Stomach smooth muscle (tissue), 2 donors: ENCODE measurements at regions not wholly inside any gene's neighbourhood (a gene's known extent, or its start where the extent isn't known, plus 50 kb on each side); places are given as distances from the start of the nearest gene placed in this dataset.

ENCODE experiments used
- H3K27ac ChIP-seq: one replicate; pipeline ENCODE4 v1.7.0; 2013; ENCODE audit warnings: mild to moderate bottlenecking, low read length, inconsistent platforms
- H3K27me3 ChIP-seq, 2 donors: one replicate each; pipeline ENCODE4 v1.7.0; 2013; ENCODE audit warnings: low read length in 2 of 2; ENCODE audit not compliant: insufficient read depth in 2 of 2, control insufficient read depth in 1 of 2
- H3K36me3 ChIP-seq, 2 donors: one replicate each; pipeline ENCODE4 v1.7.0; 2013; ENCODE audit warnings: low read length in 2 of 2; ENCODE audit not compliant: control insufficient read depth in 2 of 2, insufficient read depth in 2 of 2
- H3K4me1 ChIP-seq: one replicate; pipeline ENCODE4 v1.7.0; 2013; ENCODE audit warnings: low read length; ENCODE audit not compliant: control insufficient read depth, insufficient read depth
- H3K4me3 ChIP-seq, 2 donors: one replicate each; pipeline ENCODE4 v1.7.0; 2013; ENCODE audit warnings: low read length in 2 of 2
- H3K9ac ChIP-seq, 2 donors: one replicate each; pipeline ENCODE4 v1.7.0; 2013; ENCODE audit warnings: low read length in 2 of 2, mild to moderate bottlenecking in 1 of 2
- H3K9me3 ChIP-seq, 2 donors: one replicate each; pipeline ENCODE4 v1.7.0; 2013; ENCODE audit warnings: low read length in 2 of 2; ENCODE audit not compliant: control insufficient read depth in 2 of 2
- donor health status: healthy.
- donor health status: Pancreatic carcinoma.

- peaks cover 0 to 5% of the 10 kb centered on the region in 2 donors for H3K9me3 ChIP-seq
- H3K4me3 ChIP-seq, result no peak overlapping the region
- H3K4me1 ChIP-seq, result no peaks in the 10 kb centered on the region
- H3K27ac ChIP-seq, result no peak overlapping the region
- H3K36me3 ChIP-seq, result no peaks in the 10 kb centered on the region
- H3K27me3 ChIP-seq, result no peaks in the 10 kb centered on the region
- no peak overlapping the region for H3K9ac ChIP-seq
Observed at GRCh38 chr6:159506048-159506447, 187.0 kb downstream of the SOD2 start.

GRCh38 chr6:159505140-159505922 lies 187.7 kb downstream of the SOD2 start:
- no peaks in the 10 kb centered on the region for H3K4me1 ChIP-seq
- H3K9me3 ChIP-seq, result peaks cover 0 to 5% of the 10 kb centered on the region in 2 donors
- no peaks in the 10 kb centered on the region for H3K27me3 ChIP-seq
- no peaks in the 10 kb centered on the region for H3K36me3 ChIP-seq
- no peak overlapping the region for H3K4me3 ChIP-seq
- no peak overlapping the region for H3K27ac ChIP-seq
- H3K9ac ChIP-seq, result no peak overlapping the region

DNA sequence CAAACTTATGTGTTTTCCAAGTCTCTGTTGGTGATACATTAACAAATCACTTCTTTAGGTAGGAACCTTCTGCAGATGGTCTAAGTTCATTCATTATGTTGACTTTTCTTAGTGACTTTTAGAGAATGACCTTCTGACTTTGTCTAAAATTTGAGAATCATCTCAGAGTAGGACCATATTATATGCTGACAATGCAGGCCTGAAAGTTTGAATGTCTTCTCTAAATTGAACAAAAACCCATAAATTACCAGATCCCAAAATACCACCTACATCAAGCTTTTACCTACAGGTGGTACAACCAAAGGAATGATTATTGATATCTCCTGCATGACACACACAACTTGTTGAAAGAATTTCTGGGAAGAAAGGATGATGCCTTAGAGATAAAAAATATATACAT lies 191.5 kb downstream of the SOD2 start:
- peaks cover 0 to 5% of the 10 kb centered on the region in 2 donors for H3K9me3 ChIP-seq
- no peaks in the 10 kb centered on the region for H3K27me3 ChIP-seq
- H3K4me1 ChIP-seq, result no peaks in the 10 kb centered on the region
- no peaks in the 10 kb centered on the region for H3K36me3 ChIP-seq
- no peak overlapping the region for H3K4me3 ChIP-seq
- no peak overlapping the region for H3K9ac ChIP-seq
- H3K27ac ChIP-seq, result no peak overlapping the region

DNA sequence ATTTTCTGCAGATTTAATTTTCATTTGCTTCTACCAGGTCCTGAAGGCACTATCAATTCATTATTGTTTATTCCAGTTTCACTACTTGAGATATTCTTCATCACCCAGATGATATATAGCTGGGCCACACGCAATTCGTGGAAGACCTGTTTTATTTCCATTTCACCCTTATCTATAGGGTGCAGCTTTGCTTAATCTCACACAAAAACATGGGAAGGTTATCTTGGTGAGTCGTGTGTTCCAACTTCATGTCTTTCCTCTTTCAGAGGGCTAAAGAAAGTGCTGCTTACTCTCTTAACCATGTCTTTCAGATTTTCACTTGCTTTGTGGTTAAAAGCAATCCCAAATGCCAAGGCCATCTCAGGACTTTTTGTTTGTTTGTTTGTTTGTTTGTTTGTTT lies 194.0 kb downstream of the SOD2 start:
- Histone ChIP-seq H3K9ac (no peak overlapping the region), H3K4me1 (no peaks in the 10 kb centered on the region), H3K4me3 (no peak overlapping the region), H3K27me3 (no peaks in the 10 kb centered on the region), H3K36me3 (no peaks in the 10 kb centered on the region), H3K27ac (no peak overlapping the region), H3K9me3 (no peaks in the 10 kb centered on the region)

DNA sequence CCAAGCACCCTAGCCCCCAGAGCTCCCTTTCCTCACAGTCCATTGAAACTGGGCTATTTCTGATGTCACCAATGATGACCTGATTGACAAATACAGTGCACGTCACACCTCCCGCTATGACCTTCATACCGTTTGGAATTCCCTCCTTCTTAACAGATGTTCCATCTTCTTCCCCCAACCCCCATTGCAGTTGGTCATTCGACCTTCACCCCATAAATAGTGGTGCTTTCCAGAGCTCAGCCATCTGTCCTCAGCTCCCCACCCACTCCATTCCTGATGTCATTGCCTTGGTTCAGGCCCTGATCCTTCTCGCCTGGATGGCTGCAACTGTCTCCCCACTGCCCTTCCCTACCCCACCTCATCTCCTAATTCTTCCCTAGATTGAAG lies 198.5 kb downstream of the SOD2 start:
- peaks cover 0 to 2% of the 10 kb centered on the region in 2 donors for H3K27me3 ChIP-seq
- H3K4me1 ChIP-seq, result peaks cover 9% of the 10 kb centered on the region
- H3K27ac ChIP-seq, result no peak overlapping the region
- H3K36me3 ChIP-seq, result no peaks in the 10 kb centered on the region
- no peaks in the 10 kb centered on the region for H3K9me3 ChIP-seq
- H3K9ac ChIP-seq, result no peak overlapping the region
- H3K4me3 ChIP-seq, result no peak overlapping the region

- H3K27ac ChIP-seq, result no peak overlapping the region
- peaks cover 9% of the 10 kb centered on the region for H3K4me1 ChIP-seq
- H3K36me3 ChIP-seq, result no peaks in the 10 kb centered on the region
- H3K9ac ChIP-seq, result no peak overlapping the region
- no peaks in the 10 kb centered on the region for H3K9me3 ChIP-seq
- H3K27me3 ChIP-seq, result peaks cover 0 to 2% of the 10 kb centered on the region in 2 donors
- H3K4me3 ChIP-seq, result no peak overlapping the region
Observed at GRCh38 chr6:159493898-159494585, 199.0 kb downstream of the SOD2 start.

DNA sequence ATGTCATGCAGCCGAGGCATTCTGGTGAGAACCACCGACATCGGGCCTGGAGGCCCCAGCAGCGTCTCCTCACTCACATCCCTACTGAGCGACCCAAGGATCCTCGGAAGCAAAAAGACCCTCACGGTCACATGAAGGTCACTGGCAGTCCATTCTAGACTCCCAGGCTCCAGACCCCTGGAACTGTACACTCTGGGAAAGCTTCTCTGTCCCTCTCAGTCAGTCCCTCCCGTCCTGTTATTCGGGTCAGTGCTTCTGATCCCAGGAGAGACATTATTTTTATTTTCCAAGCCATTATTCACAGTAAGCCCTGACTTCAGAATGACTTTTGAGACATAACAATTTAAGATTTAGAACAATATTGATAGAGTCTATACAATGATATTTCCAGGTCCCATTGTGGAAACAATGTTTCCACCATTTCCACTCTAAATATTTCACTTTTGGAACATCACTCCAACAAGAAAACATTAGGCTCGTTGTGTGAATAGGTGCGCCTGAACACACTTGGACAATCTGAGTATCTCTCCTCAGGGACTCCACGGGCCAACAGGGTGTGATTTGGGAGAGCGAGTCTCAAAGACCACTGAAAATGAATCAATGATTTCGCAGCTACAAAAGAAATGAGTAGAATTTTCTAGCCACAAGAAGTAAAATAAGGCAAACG lies 199.7 kb downstream of the SOD2 start:
- peaks cover 0 to 2% of the 10 kb centered on the region in 2 donors for H3K27me3 ChIP-seq
- H3K9ac ChIP-seq, result no peak overlapping the region
- peaks cover 9% of the 10 kb centered on the region for H3K4me1 ChIP-seq
- no peaks in the 10 kb centered on the region for H3K9me3 ChIP-seq
- H3K36me3 ChIP-seq, result no peaks in the 10 kb centered on the region
- H3K27ac ChIP-seq, result no peak overlapping the region
- no peak overlapping the region for H3K4me3 ChIP-seq

DNA sequence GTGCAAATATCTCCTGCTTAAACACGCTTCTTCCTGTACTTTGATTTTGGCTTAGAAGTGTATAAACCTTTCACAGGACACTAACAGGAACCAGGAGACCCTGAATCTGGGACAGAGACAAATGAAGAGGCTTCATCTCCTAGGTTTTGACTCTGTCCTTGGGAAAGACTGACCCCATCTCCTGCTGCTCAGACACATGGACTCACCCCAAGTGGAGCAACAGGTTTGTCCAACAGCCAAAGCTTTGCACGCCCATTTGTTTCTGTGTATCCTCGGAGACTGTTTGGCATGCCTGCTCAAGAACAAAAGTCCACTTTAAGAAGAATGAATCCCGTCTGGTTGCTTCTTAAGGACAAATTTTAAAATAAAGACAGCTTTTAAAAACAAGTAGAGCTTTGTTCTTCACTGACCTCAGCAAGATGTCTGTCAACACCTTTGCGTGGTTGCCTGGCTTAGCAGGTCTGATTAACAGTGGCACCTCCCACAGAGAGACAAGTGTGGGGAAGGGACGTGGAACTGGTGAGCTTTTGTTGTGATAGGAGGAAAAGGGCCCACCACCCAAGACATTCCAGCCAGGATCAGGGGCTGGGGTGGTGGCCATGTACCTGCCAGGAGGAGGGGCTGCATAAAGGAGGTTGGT lies 202.6 kb downstream of the SOD2 start:
- Histone ChIP-seq H3K9me3 (no peaks in the 10 kb centered on the region), H3K9ac (no peak overlapping the region), H3K4me1 (peaks cover 9% of the 10 kb centered on the region), H3K27me3 (peaks cover 0 to 2% of the 10 kb centered on the region in 2 donors), H3K36me3 (no peaks in the 10 kb centered on the region), H3K4me3 (no peak overlapping the region), H3K27ac (peak overlapping the region; percentile 11)

- H3K36me3 ChIP-seq, result no peaks in the 10 kb centered on the region
Observed at GRCh38 chr6:159487636-159488035, 205.4 kb downstream of the SOD2 start.

GRCh38 chr6:159483259-159483658 lies 209.8 kb downstream of the SOD2 start:
- Histone ChIP-seq H3K36me3 (no peaks in the 10 kb centered on the region), H3K27me3 (no peaks in the 10 kb centered on the region), H3K4me3 (no peak overlapping the region), H3K27ac (no peak overlapping the region), H3K9ac (no peak overlapping the region), H3K9me3 (no peaks in the 10 kb centered on the region), H3K4me1 (no peaks in the 10 kb centered on the region)

More at GRCh38 chr6:159487636-159488035, 205.4 kb downstream of the SOD2 start:
- no peak overlapping the region for H3K27ac ChIP-seq
- no peak overlapping the region for H3K9ac ChIP-seq
- H3K4me1 ChIP-seq, result peaks cover 9% of the 10 kb centered on the region
- H3K27me3 ChIP-seq, result no peaks in the 10 kb centered on the region
- H3K4me3 ChIP-seq, result no peak overlapping the region
- H3K9me3 ChIP-seq, result no peaks in the 10 kb centered on the region
